Gastrocnemius medialis (tissue), 4 donors: ENCODE measurements at regions not wholly inside any gene's neighbourhood (a gene's known extent, or its start where the extent isn't known, plus 50 kb on each side); places are given as distances from the start of the nearest gene placed in this dataset.

ENCODE experiments used
- ATAC-seq, 2 donors: fragments of 150-250 bp; one replicate each; pipeline ENCODE4 v1.9.1; 2016
- DNase-seq, 2 donors: peaks; one replicate each; pipeline ENCODE4 v3.0.0-alpha.2; 2019
- H3K27ac ChIP-seq, 4 donors: fragments of 200-600 bp; sonication (generic); 1 replicate in 1 of 4; 2 replicates in 3 of 4; pipeline ENCODE4 v1.5.1; 2016 to 2018; ENCODE audit warnings: mild to moderate bottlenecking in 2 of 4, moderate library complexity in 1 of 4
- H3K27me3 ChIP-seq, 3 donors: fragments of 200-600 bp; sonication (generic) in 2 of 3; 1 replicate in 1 of 3; 2 replicates in 2 of 3; pipeline versions ENCODE4 v1.5.1 to v1.6.0; 2016 to 2019; ENCODE audit warnings: mild to moderate bottlenecking in 1 of 3, moderate library complexity in 1 of 3
- H3K36me3 ChIP-seq, 2 donors: fragments of 200-600 bp; sonication (generic) in 1 of 2; one replicate each; pipeline ENCODE4 v1.5.1; 2017 to 2018
- H3K4me1 ChIP-seq, 2 donors: fragments of 200-600 bp; sonication (generic) in 1 of 2; one replicate each; pipeline ENCODE4 v1.5.1; 2016 to 2017; ENCODE audit warnings: mild to moderate bottlenecking in 2 of 2
- H3K4me3 ChIP-seq, 4 donors: fragments of 200-600 bp; sonication (generic) in 3 of 4; 1 replicate in 1 of 4; 2 replicates in 3 of 4; pipeline ENCODE4 v1.5.1; 2016 to 2019; ENCODE audit warnings: mild to moderate bottlenecking in 2 of 4
- H3K9me3 ChIP-seq, 3 donors: fragments of 200-600 bp; sonication (generic) in 2 of 3; 1 replicate in 1 of 3; 2 replicates in 2 of 3; pipeline ENCODE4 v1.5.1; 2016 to 2019
- CTCF ChIP-seq, 5 experiments: fragments of 450-650 bp in 3 of 5; fragments of 200-600 bp in 2 of 5; sonication (generic) in 2 of 5; IDR thresholded peaks in 4 of 5; conservative IDR thresholded peaks in 1 of 5; 1 replicate in 4 of 5; 2 replicates in 1 of 5; pipeline ENCODE4 v1.5.1; 2016 to 2019; ENCODE audit warnings: antibody characterized with exemption in 5 of 5, mild to moderate bottlenecking in 3 of 5, moderate library complexity in 3 of 5
- POLR2A ChIP-seq, 2 donors: fragments of 450-650 bp; IDR thresholded peaks; one replicate each; pipeline ENCODE4 v1.6.1; 2017; ENCODE audit warnings: antibody characterized with exemption in 2 of 2, mild to moderate bottlenecking in 2 of 2, moderate library complexity in 2 of 2
- in situ Hi-C, 4 donors: fragments of 200-750 bp; cut with MboI; loops; one replicate each; pipeline versions ENCODE4 v1.15.0 to v1.8.0; 2017; ENCODE audit warnings: low sequenced_read_pairs in 4 of 4
- intact Hi-C: fragments of 100-400 bp; cut with DNase I; formaldehyde crosslinking; loops from one replicate; pipeline ENCODE4 v1.15.1; 2023; ENCODE audit warnings: low total_unique reads

GRCh38 chr18:25408293-25408692 lies 56.3 kb upstream of the ZNF521 start:
- DNase-seq (no peak), ATAC-seq (no peak)
- Histone ChIP-seq H3K27me3 (no peaks in the 10 kb centered on the region), H3K4me3 (no peak overlapping the region), H3K4me1 (no peaks in the 10 kb centered on the region), H3K9me3 (no peaks in the 10 kb centered on the region), H3K36me3 (no peaks in the 10 kb centered on the region), H3K27ac (no peak overlapping the region)
- intact Hi-C loops, result no loop called here
- TF ChIP-seq CTCF (IDR thresholded peaks at IDR 0.05 in 4 of 5, conservative IDR thresholded peaks at IDR 0.05 in 1 of 5), result no peak
- no peak for TF ChIP-seq POLR2A (IDR thresholded peaks at IDR 0.05)
- in situ Hi-C loops, result no loop called here
